Rectal smooth muscle tissue (tissue), 1 donor: ENCODE measurements at regions not wholly inside any gene's neighbourhood (a gene's known extent, or its start where the extent isn't known, plus 50 kb on each side); places are given as distances from the start of the nearest gene placed in this dataset.

Experiments
- H3K27ac ChIP-seq: one replicate; pipeline ENCODE4 v1.7.0; 2013; ENCODE audit warnings: low read depth, low read length, inconsistent platforms
- H3K27me3 ChIP-seq: one replicate; pipeline ENCODE4 v1.7.0; 2013; ENCODE audit warnings: low read length; ENCODE audit not compliant: control insufficient read depth, insufficient read depth
- H3K36me3 ChIP-seq: one replicate; pipeline ENCODE4 v1.7.0; 2013; ENCODE audit warnings: low read length; ENCODE audit not compliant: control insufficient read depth, insufficient read depth
- H3K4me1 ChIP-seq: one replicate; pipeline ENCODE4 v1.7.0; 2013; ENCODE audit warnings: low read length; ENCODE audit not compliant: control insufficient read depth, insufficient read depth
- H3K4me3 ChIP-seq: one replicate; pipeline ENCODE4 v1.7.0; 2013; ENCODE audit warnings: low read length
- H3K9ac ChIP-seq: one replicate; pipeline ENCODE4 v1.7.0; 2013; ENCODE audit warnings: low read length

GRCh38 chr18:11419338-11419737 is 190.1 kb upstream of the SLC35G4 start:
- Histone ChIP-seq H3K9ac (no peak overlapping the region), H3K27ac (no peak overlapping the region), H3K4me1 (no peaks in the 10 kb centered on the region), H3K4me3 (no peak overlapping the region), H3K36me3 (no peaks in the 10 kb centered on the region), H3K27me3 (no peaks in the 10 kb centered on the region)

GRCh38 chr18:11412811-11413210 is 196.6 kb upstream of the SLC35G4 start:
- Histone ChIP-seq H3K36me3 (no peaks in the 10 kb centered on the region), H3K4me1 (no peaks in the 10 kb centered on the region), H3K27ac (no peak overlapping the region), H3K9ac (no peak overlapping the region), H3K27me3 (no peaks in the 10 kb centered on the region), H3K4me3 (no peak overlapping the region)

DNA sequence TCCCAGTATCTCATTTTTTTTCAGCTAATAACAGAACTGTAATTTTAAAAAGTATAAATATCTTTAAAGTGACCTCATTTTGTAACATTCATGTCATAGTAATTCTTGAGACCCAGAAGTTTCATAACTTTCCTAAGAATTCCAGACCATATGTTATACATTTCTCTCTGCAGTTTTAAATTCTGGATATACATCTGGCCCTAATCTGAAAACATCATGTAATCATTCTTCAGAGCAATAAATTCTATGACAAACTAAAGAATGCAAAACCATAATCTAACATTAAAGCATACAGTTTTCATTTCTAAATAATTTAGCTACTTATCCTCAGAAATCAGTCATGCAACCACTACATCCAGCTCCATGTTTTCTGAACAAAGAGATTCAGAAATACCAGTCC is 198.3 kb upstream of the SLC35G4 start:
- no peak overlapping the region for H3K9ac ChIP-seq
- no peak overlapping the region for H3K4me3 ChIP-seq
- no peaks in the 10 kb centered on the region for H3K27me3 ChIP-seq
- no peaks in the 10 kb centered on the region for H3K4me1 ChIP-seq
- H3K27ac ChIP-seq: no peak overlapping the region
- H3K36me3 ChIP-seq: no peaks in the 10 kb centered on the region

GRCh38 chr18:11408555-11409065 is 200.8 kb upstream of the SLC35G4 start:
- Histone ChIP-seq H3K36me3 (no peaks in the 10 kb centered on the region), H3K27me3 (no peaks in the 10 kb centered on the region), H3K4me1 (no peaks in the 10 kb centered on the region), H3K27ac (no peak overlapping the region), H3K4me3 (no peak overlapping the region), H3K9ac (no peak overlapping the region)

GRCh38 chr18:11407940-11408339 is 201.5 kb upstream of the SLC35G4 start:
- Histone ChIP-seq H3K36me3 (no peaks in the 10 kb centered on the region), H3K27ac (no peak overlapping the region), H3K27me3 (no peaks in the 10 kb centered on the region), H3K4me3 (no peak overlapping the region), H3K9ac (no peak overlapping the region), H3K4me1 (no peaks in the 10 kb centered on the region)

- H3K27me3 ChIP-seq: no peaks in the 10 kb centered on the region
- H3K4me3 ChIP-seq: no peak overlapping the region
- H3K27ac ChIP-seq: no peak overlapping the region
- no peak overlapping the region for H3K9ac ChIP-seq
- no peaks in the 10 kb centered on the region for H3K4me1 ChIP-seq
- H3K36me3 ChIP-seq: no peaks in the 10 kb centered on the region
These were observed 203.6 kb upstream of the SLC35G4 start for GRCh38 chr18:11405804-11406203.

DNA sequence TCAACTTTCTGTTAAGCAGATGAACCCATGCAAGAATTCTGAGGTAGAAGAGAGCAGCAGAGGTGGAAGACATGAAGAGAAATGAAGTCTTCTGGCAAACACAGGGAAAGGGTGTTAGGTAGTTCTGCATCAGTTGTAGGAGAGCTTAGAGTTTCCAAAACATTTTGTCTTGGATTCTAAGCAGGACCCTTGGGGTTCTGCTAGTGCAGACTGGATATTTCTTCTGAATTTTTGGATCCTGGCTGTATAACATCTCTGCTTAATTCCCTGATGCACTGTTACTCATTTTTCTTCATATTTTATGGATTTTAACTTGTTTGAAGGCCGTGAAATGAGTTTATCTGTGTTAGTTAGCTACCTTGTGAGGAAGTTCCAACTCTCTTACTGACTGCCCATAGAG is 208.7 kb upstream of the SLC35G4 start:
- H3K27me3 ChIP-seq: no peaks in the 10 kb centered on the region
- no peak overlapping the region for H3K9ac ChIP-seq
- H3K4me1 ChIP-seq: no peaks in the 10 kb centered on the region
- no peaks in the 10 kb centered on the region for H3K36me3 ChIP-seq
- H3K27ac ChIP-seq: no peak overlapping the region
- H3K4me3 ChIP-seq: no peak overlapping the region

GRCh38 chr18:11398625-11399024 is 210.8 kb upstream of the SLC35G4 start:
- Histone ChIP-seq H3K27me3 (no peaks in the 10 kb centered on the region), H3K9ac (no peak overlapping the region), H3K4me3 (no peak overlapping the region), H3K36me3 (no peaks in the 10 kb centered on the region), H3K4me1 (no peaks in the 10 kb centered on the region), H3K27ac (no peak overlapping the region)

DNA sequence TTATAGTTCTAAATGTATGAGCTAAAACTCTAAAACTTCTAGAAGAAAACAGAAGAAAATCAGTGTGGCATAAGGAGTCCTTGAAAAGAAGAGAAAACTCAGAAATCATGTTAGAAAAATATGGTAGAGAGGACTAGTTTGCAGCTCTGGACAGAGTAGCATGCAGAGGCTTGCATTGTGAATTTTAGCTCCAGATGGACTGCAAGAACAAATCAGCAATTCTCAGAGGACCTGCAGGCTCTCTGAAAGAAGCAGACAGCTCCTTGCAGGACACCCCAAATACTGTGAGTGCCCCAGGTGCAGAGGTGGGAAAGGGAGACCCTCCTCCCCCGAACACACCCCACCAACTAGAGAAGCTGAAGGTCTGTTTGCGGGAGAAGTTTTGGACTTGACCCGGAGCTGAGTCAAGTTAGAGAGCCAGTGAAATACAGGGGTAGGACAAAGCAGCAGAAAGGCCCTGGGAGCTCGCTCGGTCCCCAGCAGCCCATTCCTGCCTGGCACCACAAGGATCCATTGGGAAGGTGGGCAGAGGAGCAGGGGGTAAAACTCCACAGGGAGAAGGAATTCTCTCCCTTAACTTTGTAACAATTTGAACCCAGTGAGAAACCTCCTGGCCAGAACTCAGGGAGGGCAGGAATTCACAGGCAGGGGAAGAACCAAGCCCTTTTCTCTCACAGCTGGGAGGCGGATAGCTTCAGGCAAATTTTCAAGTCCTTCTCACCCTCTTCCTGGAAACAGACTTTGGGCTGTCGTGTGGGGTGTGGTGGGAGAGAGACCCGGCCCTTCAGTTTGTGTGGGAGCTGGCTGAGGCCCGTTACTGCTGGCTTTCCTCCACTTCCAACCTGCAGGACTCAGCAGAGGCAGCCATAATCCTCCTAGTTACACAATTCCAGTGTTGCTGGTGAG is 216.2 kb upstream of the SLC35G4 start:
- no peaks in the 10 kb centered on the region for H3K4me1 ChIP-seq
- no peaks in the 10 kb centered on the region for H3K27me3 ChIP-seq
- H3K36me3 ChIP-seq: no peaks in the 10 kb centered on the region
- H3K9ac ChIP-seq: no peak overlapping the region
- no peak overlapping the region for H3K4me3 ChIP-seq
- no peak overlapping the region for H3K27ac ChIP-seq

DNA sequence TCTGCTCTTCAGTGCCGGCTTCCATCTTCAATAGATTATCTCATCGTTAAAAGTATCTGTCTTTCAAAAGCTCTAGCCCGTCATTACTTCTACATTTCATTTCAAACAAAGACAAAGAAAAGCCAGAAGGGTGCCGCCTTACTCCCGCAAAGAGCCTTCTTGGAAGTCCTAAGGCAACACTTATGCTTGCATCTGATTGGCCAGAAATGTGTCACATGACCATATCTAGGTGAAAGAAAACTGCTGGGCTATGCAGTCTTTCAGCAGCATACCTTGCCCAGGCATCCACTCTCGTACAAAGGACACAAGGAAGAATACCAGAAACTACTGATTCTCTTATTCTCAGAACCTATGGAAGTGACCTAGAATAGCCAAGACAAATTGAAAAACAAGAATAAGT is 217.1 kb upstream of the SLC35G4 start:
- no peaks in the 10 kb centered on the region for H3K27me3 ChIP-seq
- H3K9ac ChIP-seq: no peak overlapping the region
- H3K4me1 ChIP-seq: no peaks in the 10 kb centered on the region
- no peak overlapping the region for H3K27ac ChIP-seq
- no peak overlapping the region for H3K4me3 ChIP-seq
- H3K36me3 ChIP-seq: no peaks in the 10 kb centered on the region

DNA sequence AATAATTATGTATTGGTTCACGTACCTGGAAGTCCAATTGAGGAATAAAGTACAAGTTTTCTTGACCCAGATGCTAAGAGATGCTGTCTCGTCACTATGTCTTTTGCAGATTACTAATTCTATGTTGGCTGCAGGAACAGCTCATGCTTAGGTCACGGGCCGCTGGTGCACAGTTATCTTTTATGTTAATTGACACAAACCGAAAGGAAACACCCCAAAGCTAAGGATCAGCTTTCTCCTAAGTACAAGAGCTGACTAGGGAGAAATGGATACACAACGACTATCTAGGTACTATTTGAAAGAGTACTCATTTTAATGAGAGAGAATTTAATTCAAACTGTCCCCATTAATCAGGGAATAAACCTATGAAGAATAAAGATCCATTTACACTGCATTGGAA is 217.7 kb upstream of the SLC35G4 start:
- Histone ChIP-seq H3K27me3 (no peaks in the 10 kb centered on the region), H3K9ac (no peak overlapping the region), H3K4me3 (no peak overlapping the region), H3K4me1 (no peaks in the 10 kb centered on the region), H3K27ac (no peak overlapping the region), H3K36me3 (no peaks in the 10 kb centered on the region)

GRCh38 chr18:11388755-11389680 is 220.4 kb upstream of the SLC35G4 start:
- no peaks in the 10 kb centered on the region for H3K36me3 ChIP-seq
- no peaks in the 10 kb centered on the region for H3K4me1 ChIP-seq
- no peak overlapping the region for H3K27ac ChIP-seq
- H3K27me3 ChIP-seq: no peaks in the 10 kb centered on the region
- H3K4me3 ChIP-seq: no peak overlapping the region
- H3K9ac ChIP-seq: no peak overlapping the region
